ENCODE measurements at regions not wholly inside any gene's neighbourhood (a gene's known extent, or its start where the extent isn't known, plus 50 kb on each side); places are given as distances from the start of the nearest gene placed in this dataset.
A peak's percentile ranks its signal among the peaks of the same experiment; 100 is the strongest.

DNA sequence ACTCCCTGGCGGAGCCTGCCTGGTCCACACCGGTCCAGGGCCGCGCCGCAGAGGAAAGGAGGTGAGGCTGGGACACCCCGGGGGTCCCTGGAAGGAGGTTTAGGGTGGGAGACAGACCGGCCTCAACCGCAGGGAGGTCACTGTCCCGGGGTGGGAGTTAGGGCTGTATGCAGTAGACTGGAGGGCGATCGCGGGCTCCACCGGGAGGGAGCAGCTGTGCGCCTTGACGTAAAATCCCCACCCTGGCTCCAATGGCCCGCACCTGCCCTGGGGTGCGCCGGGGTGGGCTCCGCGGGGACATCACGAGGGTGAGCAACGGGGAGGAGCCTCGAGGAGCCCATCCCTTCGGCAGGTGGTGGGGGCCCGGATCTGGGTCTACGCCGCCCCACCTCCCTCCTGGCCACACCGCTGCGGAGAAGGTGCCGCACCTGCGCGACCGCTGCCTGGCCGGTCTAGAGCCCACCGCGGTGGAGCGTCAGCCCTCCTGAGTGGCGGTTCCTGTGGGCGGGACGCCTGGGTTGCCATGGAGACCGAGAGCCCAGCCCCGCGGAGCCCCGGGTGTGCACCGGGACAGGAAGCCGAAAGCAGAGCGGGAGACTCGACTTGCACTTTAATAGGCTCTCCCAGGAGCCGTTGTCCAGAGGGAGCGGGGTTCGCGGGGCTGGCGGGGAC, 105.1 kb downstream of the ADRA2C start:
- no peaks in the 10 kb centered on the region for H3K36me3 Mint-ChIP-seq (ENCODE audit: insufficient read depth, unreplicated experiment)
- H3K4me3 Mint-ChIP-seq (ENCODE audit: low read depth, unreplicated experiment), result no peak overlapping the region
- CTCF ChIA-PET, result no interaction called here
- no peak for DNase-seq
- peaks cover 75% of the 10 kb centered on the region for H3K27me3 Mint-ChIP-seq (ENCODE audit: unreplicated experiment)
- H3K27ac Mint-ChIP-seq (ENCODE audit: unreplicated experiment), result no peak overlapping the region
- intact Hi-C loops (cut with micrococcal nuclease; ENCODE audit: unreplicated experiment), result loop anchor here (10.0 kb wide), 1 partner anchor 87 kb away; no protein-coding TSS in a partner anchor
- H3K4me1 Mint-ChIP-seq (ENCODE audit: low read depth, unreplicated experiment), result no peaks in the 10 kb centered on the region
- BruUV-seq (replicated peaks), result no TSS peak
- TF ChIP-seq, protein P1, sequence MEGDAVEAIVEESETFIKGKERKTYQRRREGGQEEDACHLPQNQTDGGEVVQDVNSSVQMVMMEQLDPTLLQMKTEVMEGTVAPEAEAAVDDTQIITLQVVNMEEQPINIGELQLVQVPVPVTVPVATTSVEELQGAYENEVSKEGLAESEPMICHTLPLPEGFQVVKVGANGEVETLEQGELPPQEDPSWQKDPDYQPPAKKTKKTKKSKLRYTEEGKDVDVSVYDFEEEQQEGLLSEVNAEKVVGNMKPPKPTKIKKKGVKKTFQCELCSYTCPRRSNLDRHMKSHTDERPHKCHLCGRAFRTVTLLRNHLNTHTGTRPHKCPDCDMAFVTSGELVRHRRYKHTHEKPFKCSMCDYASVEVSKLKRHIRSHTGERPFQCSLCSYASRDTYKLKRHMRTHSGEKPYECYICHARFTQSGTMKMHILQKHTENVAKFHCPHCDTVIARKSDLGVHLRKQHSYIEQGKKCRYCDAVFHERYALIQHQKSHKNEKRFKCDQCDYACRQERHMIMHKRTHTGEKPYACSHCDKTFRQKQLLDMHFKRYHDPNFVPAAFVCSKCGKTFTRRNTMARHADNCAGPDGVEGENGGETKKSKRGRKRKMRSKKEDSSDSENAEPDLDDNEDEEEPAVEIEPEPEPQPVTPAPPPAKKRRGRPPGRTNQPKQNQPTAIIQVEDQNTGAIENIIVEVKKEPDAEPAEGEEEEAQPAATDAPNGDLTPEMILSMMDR (IDR thresholded peaks at IDR 0.05; ENCODE audit: unreplicated experiment), result no peak
- no peaks in the 10 kb centered on the region for H3K9me3 Mint-ChIP-seq (ENCODE audit: low read depth, unreplicated experiment)

DNA sequence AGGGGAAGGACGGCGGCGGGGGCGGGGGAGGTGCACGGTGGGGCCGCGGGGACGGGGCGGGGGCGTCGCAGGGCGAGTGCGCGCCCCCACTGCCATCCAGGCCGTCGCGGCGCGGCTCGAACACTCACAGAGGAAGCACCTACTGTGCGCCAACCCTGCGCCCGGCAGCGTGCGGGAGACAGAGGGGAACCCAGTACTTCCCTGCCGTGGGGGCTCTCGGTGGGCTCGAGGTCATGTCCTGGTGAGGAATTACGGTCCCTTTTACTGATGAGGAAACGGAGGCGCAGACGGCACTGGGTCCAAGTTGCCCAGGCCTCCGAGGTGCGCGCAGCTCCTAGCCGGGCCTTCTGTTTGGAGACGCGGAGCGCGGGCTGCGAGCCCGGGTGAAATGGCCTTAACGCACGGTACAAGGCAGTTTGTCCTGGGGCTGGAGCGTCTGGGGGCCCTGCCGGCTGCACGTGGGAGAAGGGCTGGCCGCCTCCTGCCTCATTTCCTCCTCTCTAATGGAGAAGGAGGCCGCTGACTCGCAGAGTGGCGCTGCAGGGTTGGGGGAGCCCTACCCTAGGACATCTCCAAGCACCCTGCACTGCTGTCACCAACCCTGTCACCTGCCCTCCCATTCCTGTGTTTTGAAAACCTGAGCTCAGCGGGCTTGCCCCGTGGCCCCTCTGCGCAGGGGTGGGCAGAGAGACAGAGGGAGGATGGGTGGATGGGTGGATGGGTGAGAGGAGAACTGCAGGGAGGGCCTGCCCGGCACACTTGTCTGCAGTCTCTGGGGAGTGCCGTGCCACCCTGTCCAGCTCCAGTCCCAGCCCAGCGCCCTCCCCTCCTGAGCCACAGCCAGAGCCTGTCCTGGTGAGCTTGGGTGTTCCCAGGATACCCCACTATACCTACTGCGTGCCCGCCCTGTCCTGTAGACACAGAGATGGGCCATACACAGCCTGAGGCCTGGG, 106.0 kb downstream of the ADRA2C start:
- CTCF ChIA-PET, result no interaction called here
- DNase-seq, result no peak
- H3K27ac Mint-ChIP-seq (ENCODE audit: unreplicated experiment), result no peak overlapping the region
- no peaks in the 10 kb centered on the region for H3K9me3 Mint-ChIP-seq (ENCODE audit: low read depth, unreplicated experiment)
- H3K27me3 Mint-ChIP-seq (ENCODE audit: unreplicated experiment), result peaks cover 75% of the 10 kb centered on the region
- no TSS peak for BruUV-seq (replicated peaks)
- no peak overlapping the region for H3K4me3 Mint-ChIP-seq (ENCODE audit: low read depth, unreplicated experiment)
- intact Hi-C loops (cut with micrococcal nuclease; ENCODE audit: unreplicated experiment), result loop anchor here (10.0 kb wide), 1 partner anchor 87 kb away; no protein-coding TSS in a partner anchor
- H3K4me1 Mint-ChIP-seq (ENCODE audit: low read depth, unreplicated experiment), result no peaks in the 10 kb centered on the region
- no peaks in the 10 kb centered on the region for H3K36me3 Mint-ChIP-seq (ENCODE audit: insufficient read depth, unreplicated experiment)
- TF ChIP-seq, protein P1 (IDR thresholded peaks at IDR 0.05; ENCODE audit: unreplicated experiment), result no peak

DNA sequence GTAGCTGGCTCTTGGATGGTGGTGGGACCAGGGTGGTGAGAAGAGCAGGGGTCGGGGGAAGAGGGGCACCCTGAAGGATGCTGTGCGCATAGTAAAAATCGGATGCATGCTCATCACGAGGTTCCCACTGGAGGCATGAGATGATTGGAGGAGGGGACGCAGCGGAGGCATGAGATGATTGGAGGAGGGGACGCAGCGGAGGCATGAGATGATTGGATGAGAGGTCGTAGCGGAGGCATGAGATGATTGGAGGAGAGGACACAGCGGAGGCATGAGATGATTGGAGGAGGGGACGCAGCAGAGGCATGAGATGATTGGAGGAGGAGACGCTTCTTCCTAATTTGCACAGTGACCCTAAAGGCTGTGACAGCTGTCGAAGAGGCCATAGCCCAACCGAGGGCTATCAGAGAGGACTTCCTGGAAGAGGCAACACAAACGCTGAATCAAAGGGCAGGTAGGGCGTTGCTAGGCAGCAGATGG, 106.7 kb downstream of the ADRA2C start:
- intact Hi-C loops (cut with micrococcal nuclease; ENCODE audit: unreplicated experiment), result loop anchor here (10.0 kb wide), 1 partner anchor 88 kb away; no protein-coding TSS in a partner anchor
- BruUV-seq (replicated peaks), result no TSS peak
- no peaks in the 10 kb centered on the region for H3K4me1 Mint-ChIP-seq (ENCODE audit: low read depth, unreplicated experiment)
- H3K27me3 Mint-ChIP-seq (ENCODE audit: unreplicated experiment), result peaks cover 75% of the 10 kb centered on the region
- no peaks in the 10 kb centered on the region for H3K36me3 Mint-ChIP-seq (ENCODE audit: insufficient read depth, unreplicated experiment)
- no peak for DNase-seq
- H3K27ac Mint-ChIP-seq (ENCODE audit: unreplicated experiment), result no peak overlapping the region
- TF ChIP-seq, protein P1 (IDR thresholded peaks at IDR 0.05; ENCODE audit: unreplicated experiment), result no peak
- H3K9me3 Mint-ChIP-seq (ENCODE audit: low read depth, unreplicated experiment), result peaks cover 3% of the 10 kb centered on the region
- CTCF ChIA-PET, result no interaction called here
- H3K4me3 Mint-ChIP-seq (ENCODE audit: low read depth, unreplicated experiment), result no peak overlapping the region

DNA sequence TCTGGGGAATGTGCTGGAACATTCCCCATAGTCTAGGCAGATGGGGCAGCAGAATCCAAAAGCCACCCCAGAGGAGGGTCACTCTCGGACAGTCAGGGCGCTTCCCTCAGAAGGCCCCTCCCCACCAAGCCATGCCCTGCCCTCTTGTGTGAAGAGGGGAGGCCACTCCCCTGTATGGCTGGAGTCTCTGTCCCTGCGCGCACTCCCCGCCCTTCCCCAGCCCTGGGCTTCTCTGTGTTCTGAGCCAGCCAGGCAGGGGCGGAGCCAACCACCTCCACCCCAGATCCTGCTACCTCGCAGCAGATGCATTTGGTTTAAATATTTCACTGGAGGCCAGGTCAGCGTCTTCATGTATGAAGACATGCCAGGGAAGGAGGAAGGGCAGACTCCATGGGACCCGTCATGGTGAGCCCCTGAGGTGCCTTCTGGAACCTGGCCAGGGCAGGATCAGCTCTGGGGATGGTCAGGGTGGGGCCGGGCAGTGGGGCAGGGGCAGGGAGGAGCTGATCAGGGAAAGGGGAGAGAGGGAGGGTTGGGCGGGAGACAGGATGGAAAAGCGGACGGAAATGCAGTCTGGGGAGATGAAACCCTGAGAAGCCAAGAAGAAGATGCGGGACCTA, 107.3 kb downstream of the ADRA2C start:
- no TSS peak for BruUV-seq (replicated peaks)
- CTCF ChIA-PET, result no interaction called here
- peak; percentile 15 for DNase-seq
- H3K27ac Mint-ChIP-seq (ENCODE audit: unreplicated experiment), result no peak overlapping the region
- peaks cover 75% of the 10 kb centered on the region for H3K27me3 Mint-ChIP-seq (ENCODE audit: unreplicated experiment)
- no peak overlapping the region for H3K4me3 Mint-ChIP-seq (ENCODE audit: low read depth, unreplicated experiment)
- TF ChIP-seq, protein P1 (IDR thresholded peaks at IDR 0.05; ENCODE audit: unreplicated experiment), result no peak
- H3K9me3 Mint-ChIP-seq (ENCODE audit: low read depth, unreplicated experiment), result peaks cover 5% of the 10 kb centered on the region
- intact Hi-C loops (cut with micrococcal nuclease; ENCODE audit: unreplicated experiment), result loop anchor here (10.0 kb wide), 1 partner anchor 89 kb away; no protein-coding TSS in a partner anchor
- H3K36me3 Mint-ChIP-seq (ENCODE audit: insufficient read depth, unreplicated experiment), result no peaks in the 10 kb centered on the region
- no peaks in the 10 kb centered on the region for H3K4me1 Mint-ChIP-seq (ENCODE audit: low read depth, unreplicated experiment)
